ENCODE measurements at regions not wholly inside any gene's neighbourhood (a gene's known extent, or its start where the extent isn't known, plus 50 kb on each side); places are given as distances from the start of the nearest gene placed in this dataset.

DNA sequence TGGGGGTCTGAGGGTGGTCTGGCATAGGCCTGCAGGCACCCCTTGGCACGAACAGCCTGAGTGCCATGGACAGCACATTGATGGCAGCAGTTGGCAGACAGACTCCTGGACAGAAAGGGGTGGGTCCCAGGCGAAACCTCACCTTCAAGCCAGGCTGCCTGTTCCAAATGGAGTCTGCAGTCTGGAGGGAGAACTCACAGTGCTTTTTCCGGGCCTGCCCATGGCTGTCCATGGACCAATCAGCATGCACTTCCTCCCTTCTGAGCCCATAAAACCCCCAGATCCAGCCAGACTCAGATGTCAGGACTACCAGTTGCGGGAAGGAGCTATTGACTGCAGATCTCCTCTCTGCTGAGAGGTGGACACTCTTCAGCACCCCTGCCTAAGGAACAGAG, 694.6 kb upstream of the ACVR2A start:
- TF ChIP-seq, protein P1, sequence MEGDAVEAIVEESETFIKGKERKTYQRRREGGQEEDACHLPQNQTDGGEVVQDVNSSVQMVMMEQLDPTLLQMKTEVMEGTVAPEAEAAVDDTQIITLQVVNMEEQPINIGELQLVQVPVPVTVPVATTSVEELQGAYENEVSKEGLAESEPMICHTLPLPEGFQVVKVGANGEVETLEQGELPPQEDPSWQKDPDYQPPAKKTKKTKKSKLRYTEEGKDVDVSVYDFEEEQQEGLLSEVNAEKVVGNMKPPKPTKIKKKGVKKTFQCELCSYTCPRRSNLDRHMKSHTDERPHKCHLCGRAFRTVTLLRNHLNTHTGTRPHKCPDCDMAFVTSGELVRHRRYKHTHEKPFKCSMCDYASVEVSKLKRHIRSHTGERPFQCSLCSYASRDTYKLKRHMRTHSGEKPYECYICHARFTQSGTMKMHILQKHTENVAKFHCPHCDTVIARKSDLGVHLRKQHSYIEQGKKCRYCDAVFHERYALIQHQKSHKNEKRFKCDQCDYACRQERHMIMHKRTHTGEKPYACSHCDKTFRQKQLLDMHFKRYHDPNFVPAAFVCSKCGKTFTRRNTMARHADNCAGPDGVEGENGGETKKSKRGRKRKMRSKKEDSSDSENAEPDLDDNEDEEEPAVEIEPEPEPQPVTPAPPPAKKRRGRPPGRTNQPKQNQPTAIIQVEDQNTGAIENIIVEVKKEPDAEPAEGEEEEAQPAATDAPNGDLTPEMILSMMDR (IDR thresholded peaks at IDR 0.05): no peak
- no peak for TF ChIP-seq POLR2A (IDR thresholded peaks at IDR 0.05)

Data from testis (tissue), 2 donors.